ENCODE measurements at regions not wholly inside any gene's neighbourhood (a gene's known extent, or its start where the extent isn't known, plus 50 kb on each side); places are given as distances from the start of the nearest gene placed in this dataset.
"Not testable (repeated sequence)": the region's sequence is repeated elsewhere in the genome, so short reads cannot be mapped to it uniquely, and the experiment has no call there.

DNA sequence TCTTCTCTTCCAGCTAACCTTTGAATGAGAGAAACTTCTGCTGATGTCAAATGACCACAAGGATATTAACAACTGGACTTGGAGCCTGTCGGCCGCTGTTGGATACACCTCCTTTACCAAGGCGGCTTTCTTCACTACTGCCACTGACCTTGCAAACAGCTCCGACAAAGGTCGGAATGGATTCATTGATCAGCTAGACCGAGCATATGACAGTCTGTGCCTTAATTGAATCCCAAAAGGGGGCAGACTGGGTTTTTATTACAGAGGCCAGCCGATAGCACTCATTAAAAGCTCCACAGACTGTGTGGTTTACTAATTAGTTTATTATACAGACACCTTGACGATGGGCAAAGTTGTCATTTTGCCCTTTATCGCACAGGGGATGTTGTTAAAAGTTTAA lies 394.5 kb downstream of the RERGL start:
- no peak for DNase-seq

DNA sequence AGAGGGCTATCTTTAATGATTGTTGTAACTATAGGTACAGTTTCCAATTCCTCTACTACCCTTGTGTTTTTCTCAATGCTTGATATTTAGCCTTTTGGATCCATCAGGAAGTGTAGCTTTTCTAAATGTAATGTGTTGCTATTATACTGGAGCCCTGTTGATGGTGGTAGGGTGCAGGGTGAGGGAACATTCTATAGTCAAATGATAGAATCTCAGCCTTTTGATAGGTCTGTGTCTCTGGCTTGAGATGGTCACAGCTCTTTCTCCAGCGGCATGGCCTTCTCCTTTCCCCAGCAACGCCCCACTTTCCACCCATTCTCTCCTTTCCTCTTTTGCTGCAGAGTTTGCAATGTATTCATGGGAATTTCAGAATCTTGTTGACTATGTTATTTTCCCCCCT lies 398.6 kb downstream of the RERGL start:
- DNase-seq, result no peak

DNA sequence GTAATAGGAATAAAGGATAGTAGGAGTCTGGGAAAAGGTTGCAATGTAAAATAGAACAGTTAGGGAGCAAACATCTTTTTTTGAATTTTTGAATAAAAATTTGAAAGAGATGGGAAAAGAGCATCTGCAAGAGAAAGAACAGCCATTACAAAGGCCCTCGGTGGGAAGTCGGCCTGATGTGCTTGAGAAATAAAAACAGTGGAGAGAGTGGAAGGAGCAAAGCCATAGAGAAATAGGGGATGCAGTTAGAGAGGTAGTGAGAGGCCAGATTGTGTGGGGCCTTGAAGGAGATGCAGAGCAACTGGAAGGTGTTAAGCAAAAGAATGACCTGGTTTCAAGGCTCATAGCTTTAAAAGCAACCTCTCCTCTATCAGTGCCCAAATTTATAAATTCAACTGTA lies 409.8 kb downstream of the RERGL start:
- DNase-seq, result no peak

DNA sequence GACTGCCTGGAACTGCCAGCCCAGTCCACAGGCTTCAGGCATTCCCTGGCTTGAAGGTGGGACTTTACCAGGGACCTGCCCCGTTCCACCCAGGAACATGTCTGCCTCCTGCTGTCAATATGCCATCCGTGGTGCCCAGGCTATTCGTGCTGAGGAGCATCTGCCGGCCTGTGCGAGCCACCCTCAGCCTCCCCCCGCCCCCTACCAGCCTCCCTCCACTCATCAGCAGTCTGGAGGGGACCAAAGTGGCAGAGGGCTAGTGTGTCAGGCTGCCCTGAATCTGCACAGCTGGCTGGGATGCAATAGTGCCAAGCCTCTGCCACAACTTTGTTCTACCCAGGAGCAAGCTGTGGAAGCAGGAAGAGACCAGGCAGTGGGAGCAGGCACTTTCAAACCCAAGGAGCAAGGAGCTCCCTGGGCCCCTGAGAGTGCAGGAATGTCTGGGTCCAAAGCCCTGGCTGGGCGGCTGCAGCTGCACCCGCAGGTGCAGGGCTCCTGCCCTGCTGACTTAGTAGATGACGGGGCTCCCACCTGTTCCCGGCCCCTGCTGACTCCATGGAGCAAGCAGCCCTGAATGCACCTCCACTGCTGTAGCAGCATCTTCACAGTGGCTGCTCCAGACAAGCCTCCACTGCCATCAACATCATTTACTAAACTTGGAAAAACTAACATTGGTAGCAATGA lies 423.2 kb downstream of the RERGL start:
- DNase-seq, result no peak

DNA sequence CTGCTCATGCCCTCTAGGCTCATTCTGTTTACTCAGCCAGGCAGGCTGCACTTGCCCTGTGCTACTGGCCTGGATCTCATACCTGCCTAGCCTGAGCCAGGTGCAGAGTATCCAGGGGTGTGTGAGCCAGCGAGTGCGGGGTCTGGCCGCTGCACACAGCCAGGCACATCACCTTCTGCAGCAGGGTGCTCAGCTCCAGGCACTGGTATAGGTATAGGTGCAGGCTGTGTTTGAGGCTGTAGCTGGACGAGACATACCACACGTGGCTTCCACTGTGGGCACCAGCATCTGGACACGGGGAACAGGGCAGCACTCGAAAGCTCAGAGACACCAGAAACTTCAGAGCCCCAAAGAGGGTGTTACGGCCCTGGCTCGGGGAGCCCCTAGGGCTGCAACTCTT lies 424.2 kb downstream of the RERGL start:
- DNase-seq, result no peak

DNA sequence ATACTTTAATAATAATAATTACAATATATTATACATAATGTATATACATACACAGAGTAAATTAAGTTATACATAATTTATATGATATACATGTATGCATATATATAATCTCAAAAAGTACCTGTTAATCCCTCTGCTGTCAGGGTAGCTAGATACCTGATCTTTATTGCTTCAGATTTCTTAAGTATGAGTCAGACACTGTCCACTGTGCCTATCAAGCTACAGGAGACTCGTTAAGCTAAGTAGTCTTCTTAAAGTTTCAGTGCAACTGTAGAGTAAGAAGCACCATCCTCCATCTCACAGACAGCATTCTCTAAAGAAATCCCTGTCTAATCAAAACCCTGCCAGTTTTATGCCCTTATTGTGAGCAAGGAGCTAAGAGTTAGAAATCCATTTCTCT lies 428.7 kb downstream of the RERGL start:
- DNase-seq, result no peak

DNA sequence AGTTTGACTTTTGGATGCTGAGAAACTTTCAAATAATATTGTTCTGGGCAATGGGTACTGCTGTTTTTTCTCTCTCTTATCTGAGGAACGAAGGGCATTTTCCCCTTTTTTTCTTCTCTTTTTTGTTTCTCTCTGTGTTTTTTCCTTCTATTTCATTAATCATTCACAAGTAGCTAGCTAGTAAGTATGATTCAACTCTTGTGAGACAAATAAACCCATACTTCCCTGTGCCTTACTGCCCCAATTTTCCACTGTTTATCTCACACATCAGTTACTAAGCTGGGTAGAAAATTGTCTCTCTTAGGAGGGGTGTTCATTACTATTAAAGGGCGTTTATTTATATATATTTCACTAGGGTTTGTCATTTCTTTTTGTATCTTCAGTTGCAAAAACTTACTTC lies 437.6 kb downstream of the RERGL start:
- DNase-seq, result no peak

DNA sequence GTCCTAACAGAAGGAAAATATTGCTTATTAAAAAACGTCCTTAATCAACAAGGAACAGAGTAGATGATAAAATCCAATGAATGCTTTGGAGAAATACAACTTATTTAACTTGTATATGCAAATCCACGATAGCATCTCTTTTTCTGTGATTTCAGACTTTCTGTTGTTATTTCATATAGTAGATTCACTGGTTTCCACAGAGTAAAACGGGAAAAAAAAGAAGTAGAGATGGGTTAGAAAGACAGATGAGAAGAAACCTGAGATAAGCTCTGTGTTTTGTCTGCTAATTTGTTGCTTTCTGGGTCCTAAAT lies 447.7 kb downstream of the RERGL start:
- DNase-seq, result no peak

DNA sequence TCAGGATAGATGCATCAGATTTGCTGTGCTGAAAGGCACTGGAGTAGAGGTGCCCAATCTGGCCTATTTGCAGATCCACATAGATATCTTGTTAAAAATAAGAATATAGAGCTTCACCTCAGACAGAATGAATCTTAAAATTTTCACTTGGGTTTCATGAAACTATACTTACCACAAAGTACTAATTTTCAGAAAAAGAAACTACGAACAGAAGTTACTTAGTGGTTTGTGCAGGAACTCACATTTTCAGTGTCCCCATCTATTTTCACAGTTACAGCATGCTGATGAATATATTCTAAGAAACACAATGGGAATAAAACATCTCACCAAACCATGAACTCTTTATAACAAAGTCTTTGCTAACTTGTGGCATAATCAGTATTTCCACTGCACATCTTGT lies 449.4 kb downstream of the RERGL start:
- DNase-seq, result no peak

DNA sequence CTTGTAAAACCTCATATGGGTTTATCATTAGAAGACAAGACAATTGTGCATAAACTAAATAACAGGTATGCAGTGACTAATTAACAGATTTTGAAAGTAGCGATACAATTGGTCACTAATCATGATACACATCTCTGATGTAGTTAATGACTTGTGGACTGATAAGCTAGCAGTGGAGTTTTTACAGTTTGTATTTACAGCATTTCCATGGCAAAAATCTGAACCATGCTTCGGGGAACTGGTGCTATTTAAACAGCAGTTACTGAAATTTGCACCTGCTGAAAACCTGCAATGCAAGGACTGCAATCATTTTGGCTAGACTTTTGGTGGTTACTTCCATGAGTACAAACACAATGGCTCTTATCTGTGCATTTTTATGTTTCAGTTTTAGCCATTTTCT lies 471.2 kb downstream of the RERGL start:
- DNase-seq, result no peak

DNA sequence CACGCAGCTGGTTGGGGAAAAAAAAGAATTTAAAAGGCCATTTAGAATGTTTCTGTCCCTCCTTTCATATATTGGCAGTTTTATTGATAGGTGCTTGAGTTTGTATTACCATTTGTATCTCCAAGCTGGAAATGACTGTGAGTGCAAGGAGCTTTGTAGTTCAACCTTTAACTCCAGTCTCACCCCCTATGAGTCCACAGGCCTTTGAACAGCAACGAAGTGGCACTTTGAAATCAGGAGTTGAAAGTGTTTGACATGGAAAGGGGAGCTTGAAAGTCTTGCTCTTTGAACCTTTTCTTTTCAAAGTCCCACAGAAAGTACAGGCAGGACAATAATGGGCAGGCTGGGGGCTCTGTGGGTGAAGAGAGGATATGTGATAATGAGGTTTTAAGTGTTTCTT lies 480.3 kb downstream of the RERGL start:
- DNase-seq, result no peak

DNA sequence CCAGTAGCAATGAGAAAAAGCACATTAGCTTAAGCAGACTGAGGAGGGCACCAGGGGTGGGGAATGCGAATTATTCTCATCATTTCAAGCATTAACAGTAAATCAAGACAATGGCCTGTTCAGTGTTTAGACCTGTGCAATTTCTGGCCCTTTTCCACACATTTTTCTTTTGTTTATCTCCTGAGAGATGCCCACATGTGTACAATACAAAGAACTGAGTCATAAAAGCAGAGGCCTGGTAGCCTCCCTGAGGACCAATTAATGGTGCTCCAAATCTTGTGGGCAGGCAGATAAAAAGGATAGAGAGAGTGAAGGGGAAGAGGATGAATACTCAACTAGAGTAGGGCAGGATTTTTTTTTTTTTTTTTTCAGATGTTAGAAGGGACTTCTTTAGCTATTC lies 480.8 kb downstream of the RERGL start:
- DNase-seq, result no peak

DNA sequence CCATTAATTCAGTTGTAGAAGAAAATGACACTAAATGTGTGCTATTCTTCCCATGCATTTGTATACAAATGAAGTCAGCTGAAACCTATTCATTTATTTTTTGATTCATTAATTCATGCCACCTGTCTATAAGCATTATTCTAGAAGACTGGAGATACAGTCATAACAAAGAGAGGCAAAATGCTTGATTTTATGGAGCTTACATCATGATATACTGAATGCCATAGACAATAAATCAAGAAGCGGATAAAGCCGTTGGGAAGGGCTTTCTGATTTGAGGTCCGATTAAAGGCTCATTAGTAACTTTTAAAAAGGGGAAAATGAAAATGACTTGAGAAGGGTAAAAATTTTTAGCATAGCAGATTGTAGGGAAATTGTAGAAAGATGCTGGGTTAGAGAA lies 494.9 kb downstream of the RERGL start:
- no peak for DNase-seq

DNA sequence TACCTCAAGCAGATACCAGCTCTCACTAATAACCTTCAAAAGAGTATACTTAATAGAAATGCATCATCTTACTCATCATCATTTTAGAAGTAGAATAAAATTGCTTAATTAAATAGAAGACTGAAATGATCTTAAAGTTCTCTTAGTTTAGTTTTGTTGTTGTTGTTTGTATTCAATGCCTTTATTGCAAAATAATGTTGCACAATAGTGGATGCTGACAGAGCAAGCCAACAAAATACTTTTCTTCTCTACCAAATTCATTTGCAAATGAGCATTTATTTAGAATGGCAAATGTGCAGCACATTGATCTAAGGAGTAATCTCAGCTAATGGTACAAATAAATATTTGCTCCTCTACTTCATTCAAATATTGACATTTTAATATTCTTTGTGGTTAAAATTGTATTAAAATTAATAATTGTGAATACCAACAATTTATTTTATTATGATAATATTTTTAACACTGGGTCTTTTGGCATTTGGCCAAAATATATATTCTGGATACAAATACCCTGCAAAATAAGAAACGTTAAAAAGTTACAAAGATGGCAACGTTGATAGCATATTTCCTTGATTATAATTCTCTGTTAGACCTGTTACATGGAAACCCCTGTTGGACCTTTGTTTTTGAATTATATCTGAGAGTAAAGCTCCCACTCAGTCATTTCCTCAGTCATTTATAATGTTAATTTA lies 496.1 kb downstream of the RERGL start:
- DNase-seq, result no peak

DNA sequence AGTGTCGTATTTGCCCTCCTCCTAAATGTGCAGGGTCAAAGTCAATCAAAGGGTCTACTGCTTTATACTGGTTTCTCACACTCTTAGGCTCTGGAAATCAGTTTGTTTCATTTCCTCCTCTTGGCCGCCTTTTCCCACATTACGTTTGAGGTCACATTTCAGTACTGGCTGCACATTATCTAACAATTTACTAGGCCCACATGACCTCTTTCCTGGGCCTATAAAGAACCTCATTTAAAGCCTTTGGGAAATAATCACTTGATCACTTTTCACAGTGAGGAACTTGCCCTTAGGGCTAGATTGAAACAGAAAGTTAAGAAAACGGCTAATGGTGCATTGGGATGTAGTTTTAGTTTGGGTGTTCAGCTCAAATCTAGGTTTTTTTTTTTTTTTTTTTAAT lies 497.5 kb downstream of the RERGL start:
- DNase-seq, result no peak

DNA sequence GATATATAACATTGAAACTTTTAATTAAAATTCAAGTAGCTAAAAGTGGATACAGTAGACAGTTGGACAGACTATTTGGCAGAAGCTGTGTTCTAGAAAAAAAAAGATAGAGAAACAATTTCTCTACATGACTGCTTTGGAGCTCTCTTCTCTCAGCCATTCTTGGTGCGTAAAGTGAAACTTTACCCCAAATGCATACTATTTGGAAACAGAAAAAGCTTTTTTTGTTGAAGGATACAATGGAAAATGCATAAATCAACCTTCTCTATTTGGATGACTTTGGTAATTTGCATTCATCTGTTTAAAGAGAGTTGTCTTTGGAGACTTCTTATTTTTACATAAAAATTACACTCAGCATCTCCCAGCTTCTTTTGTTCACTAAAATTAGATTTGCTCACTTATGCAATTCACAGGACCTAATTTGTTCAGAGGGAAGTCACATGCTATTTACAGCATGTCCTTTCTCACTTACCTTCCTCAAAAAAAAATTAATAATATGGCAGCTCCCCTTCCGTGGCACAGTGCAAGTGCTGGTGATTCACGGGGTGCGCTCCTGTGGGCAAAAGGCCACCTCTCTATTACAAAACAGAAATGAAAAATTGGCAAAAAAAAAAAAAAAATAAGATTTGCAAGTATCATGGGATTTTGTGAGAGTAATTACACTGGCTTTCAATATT lies 498.9 kb downstream of the RERGL start:
- DNase-seq, result no peak

DNA sequence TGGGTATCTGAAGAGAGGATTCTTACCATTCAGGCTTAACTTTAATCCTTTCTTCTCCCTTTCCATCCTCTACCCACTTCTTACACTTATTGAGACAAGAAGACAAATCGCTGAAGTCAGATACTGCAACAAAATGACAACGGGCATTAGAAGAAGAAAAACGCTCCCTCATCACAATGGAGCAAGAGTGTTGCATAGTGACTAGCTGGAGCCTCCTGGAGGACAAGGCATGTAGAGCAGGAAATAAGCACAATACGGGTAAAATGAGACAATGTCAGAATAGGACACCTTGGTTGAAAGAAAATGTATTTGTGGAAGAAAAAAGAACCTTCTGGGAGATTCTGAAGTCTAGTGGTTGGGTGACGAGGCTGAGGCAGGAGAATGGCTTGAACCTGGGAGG lies 501.0 kb downstream of the RERGL start:
- DNase-seq, result peak; percentile 66 to 72

DNA sequence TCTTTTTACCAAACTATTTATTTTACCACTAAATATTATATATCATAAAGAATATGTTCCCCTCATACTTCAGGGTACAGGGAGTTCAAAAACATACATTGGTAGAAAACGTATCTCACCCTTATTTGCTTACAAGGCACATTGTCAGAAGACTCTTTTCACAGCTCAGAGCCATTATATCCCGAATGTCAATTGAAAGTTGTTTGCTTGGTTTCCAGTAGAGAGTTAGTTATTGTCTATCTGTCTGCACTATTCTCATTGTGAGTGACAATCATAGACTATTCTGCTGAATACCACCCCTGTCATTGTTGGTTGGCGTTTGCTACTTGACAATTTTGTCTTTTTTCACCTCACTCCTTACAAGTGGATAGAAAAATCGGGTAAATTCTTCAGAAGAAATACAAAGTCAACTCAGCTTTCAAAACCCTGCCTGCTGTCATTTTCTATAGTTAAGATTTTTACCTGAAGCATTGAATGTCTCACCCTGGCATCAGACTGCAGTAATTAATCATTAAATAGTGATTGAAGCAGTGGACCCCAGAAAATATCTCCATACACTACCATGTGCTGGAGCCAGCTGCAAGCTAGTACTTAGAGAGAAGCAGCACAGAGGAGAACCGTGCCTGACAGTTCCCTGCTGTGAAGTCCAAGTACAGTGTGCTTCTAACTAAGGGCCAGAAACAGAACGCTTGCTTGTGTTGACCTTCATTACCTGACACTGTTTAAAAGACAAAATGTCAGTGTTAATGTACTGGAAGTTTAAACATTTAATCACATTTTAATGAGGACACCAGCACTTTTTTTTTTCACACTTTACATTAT lies 510.6 kb downstream of the RERGL start:
- DNase-seq, result no peak

DNA sequence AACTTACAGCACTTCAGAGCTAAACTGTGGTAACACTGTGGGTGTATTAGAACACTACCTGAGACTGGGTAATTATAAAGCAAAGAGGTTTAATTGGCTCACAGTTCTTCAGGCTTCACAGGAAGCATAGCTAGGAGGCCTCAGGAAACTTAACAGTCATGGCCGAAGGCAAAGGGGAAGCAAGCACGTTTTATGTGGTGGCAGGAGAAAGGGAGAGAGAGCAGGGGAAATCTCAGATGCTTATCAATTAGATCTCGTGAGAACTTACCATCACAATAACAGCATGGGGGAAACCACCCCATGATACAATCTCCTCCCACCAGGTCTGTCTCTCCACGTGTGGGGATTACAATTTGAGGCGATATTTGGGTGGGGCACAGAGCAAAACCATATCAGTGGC lies 512.6 kb downstream of the RERGL start:
- DNase-seq, result peak; percentile 47 to 61

DNA sequence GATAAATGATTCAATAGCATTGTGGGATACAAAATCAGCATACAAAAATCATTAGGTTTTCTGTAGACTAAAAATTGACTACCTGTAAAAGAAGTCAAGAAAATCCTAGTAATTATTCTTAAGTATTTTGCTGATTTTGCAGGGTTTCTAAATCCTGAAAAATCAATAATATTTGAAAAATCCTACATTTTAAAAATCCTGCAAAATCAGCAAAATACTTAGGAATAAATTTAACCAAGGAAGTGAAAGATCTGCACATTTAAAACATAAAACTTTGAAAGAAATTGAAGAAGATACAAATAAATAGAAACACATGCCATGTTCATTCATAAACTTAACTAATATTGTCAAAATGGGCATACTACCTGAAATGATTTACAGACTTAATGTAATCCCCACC lies 517.7 kb downstream of the RERGL start:
- no peak for DNase-seq

DNA sequence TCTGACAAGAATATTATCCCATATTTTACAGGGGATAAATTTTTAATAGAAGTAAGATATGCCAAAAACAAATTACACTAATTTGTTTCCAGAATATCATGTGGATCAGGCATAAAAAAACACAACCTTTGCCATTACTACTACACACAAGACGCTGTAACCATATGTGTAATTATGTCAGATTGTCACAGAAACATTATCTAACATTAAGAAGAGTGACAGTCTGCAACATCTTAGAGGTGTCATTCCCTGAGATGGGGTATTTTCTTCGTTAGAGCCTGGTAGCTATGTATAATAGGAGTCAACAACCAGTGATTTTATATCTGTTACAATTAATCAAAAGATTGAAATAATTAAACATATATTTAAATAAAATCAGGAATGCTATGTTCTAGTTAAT lies 518.9 kb downstream of the RERGL start:
- no peak for DNase-seq

DNA sequence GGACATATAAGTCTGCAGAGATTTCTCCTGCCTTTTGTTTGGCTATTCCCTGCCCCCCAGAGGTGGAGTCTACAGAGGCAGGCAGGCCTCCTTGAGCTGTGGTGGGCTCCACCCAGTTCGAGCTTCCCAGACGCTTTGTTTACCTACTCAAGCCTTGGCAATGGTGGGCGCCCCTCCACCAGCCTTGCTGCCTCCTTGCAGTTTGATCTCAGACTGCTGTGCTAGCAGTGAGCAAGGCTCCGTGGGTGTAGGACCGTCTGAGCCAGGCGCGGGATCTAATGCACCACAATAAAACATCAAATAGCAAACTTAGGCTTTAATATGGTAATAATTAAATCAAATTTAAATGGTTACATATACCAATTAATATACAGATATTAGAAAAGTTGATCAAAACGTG lies 525.4 kb downstream of the RERGL start:
- not testable (repeated sequence) for DNase-seq

DNA sequence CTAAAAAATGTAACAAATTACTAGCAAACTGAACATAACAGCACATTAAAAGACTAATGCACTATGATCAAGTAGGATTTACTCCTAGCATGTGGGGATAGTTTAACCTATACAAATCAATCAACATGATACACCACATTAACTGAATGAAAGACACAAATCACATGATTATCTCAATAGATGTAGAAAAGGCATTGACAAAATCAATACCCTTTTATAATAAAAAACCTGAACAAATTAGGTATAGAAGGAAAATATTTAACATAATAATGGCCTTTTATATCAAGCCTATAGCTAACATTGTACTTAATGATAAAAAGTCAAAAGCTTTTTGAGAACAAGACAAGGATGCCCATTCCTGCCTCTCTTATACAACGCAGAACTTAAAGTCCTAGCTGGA lies 540.0 kb downstream of the RERGL start:
- no peak for DNase-seq

DNA sequence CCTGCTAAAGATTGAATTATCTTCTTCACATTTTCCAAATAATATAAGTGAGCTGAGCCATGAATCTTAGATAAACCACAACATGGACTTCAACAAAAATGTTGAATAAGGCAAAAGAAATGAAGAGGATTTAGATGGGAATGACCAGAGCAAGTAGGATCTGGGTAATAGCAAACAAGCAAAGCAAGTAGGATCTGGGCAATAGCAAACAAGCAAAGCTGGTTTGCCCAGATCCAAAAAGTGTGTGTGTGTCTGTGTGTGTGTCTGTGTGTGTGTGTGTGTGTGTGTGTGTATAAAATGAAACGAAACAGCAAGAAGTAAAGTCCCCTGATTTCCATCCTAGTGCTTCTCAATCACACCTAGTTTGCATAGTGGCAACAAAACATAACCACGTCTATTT lies 549.1 kb downstream of the RERGL start:
- no peak for DNase-seq
